ENCODE measurements at regions not wholly inside any gene's neighbourhood (a gene's known extent, or its start where the extent isn't known, plus 50 kb on each side); places are given as distances from the start of the nearest gene placed in this dataset.

DNA sequence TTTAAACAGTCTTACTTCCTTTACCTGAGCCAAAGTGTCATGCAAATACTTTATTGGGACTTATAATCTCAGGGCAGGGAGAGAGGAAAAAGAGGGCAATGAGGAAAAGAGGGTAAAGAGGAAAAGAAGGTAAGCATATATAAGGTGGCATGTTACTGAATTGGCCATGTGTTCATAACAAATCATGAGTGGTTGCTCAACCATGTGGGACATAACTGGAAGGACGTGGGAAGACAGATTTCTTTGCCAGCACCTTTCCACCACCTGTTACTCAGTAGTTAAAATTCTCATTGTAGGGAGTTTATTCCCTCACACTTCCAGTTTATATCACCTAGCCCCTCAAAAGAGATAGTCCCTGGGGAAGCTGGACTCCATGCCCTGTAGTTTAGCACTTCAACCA is 54.7 kb upstream of the TPRG1 start:
- no peak for DNase-seq (ENCODE audit: low spot score)

DNA sequence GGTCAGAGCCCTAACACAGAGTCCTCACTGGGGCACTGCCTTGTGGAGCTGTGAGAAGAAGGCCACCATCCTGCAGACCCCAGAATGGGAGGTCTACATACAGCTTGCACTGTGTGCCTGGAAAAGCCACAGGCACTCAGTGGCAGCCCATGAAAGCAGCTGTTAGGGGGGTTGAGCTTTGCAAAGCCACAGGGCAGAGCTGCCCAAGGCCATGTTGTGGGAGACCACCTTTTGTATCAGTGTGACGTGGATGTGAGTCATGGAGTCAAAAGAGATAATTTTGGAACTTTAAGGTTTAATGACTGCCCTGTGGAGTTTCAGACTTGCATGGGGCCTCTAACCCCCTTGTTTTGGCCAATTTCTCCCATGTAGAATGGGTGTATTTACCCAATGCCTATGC is 52.9 kb upstream of the TPRG1 start:
- DNase-seq (ENCODE audit: low spot score) = no peak

DNA sequence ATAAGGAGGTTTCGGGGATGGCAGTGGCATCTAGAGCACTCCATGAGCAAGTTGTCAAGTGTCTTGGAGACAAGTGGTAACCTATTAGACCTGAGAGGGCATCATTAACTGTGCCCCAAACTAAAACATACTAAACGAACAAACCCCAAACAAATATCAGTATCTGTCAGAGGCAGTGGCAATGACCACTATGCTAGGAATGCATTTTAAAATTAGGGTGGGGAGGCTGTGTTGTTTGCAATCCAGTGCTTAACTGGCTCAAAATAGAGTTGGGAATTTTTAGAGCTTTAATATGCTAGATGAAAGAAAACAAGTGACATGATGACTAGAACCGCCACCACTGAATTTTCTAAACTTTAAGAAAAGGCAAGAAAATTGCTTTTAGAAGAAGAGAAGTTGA is 51.8 kb upstream of the TPRG1 start:
- no peak for DNase-seq (ENCODE audit: low spot score)

DNA sequence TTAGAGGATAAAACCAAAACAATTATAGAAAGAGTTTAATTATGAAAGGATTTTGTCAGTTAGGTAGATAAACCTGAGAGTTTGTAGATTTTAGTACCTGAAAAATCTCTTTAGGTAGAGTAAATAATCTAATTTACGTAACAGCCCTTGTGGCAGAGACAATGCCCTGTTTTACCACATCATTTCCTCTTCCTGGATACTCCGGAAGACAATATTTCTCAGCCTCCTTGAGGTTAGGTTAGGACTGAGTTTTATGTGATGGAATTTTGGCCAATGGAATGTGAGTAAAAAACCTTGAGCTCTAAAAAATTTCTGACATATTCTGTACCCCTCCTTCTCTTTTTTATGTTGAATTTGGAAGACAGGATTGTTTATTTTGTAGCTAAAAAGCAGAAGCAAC is 50.7 kb upstream of the TPRG1 start:
- no peak for DNase-seq (ENCODE audit: low spot score)

All from pons (tissue), 1 donor.